ENCODE measurements at regions not wholly inside any gene's neighbourhood (a gene's known extent, or its start where the extent isn't known, plus 50 kb on each side); places are given as distances from the start of the nearest gene placed in this dataset.

- DNase-seq, result no peak
These were observed 440.0 kb downstream of the SLC16A7 start for GRCh38 chr12:60035835-60036234.

GRCh38 chr12:60042835-60043234 lies 447.0 kb downstream of the SLC16A7 start:
- ATAC-seq (no peak), DNase-seq (no peak)
- no peaks in the 10 kb centered on the region for H3K9me3 Mint-ChIP-seq
- no peaks in the 10 kb centered on the region for H3K4me1 Mint-ChIP-seq (ENCODE audit: low read depth)
- H3K4me3 Mint-ChIP-seq, result no peak overlapping the region
- H3K36me3 Mint-ChIP-seq (ENCODE audit: insufficient read depth), result no peaks in the 10 kb centered on the region
- no peaks in the 10 kb centered on the region for H3K27me3 Mint-ChIP-seq (ENCODE audit: low read depth)

More at GRCh38 chr12:60035835-60036234, 440.0 kb downstream of the SLC16A7 start:
- no peak for ATAC-seq
- no peaks in the 10 kb centered on the region for H3K36me3 Mint-ChIP-seq (ENCODE audit: insufficient read depth)
- no peaks in the 10 kb centered on the region for H3K27me3 Mint-ChIP-seq (ENCODE audit: low read depth)
- H3K4me3 Mint-ChIP-seq, result no peak overlapping the region
- H3K4me1 Mint-ChIP-seq (ENCODE audit: low read depth), result no peaks in the 10 kb centered on the region
- H3K9me3 Mint-ChIP-seq, result peaks cover 7% of the 10 kb centered on the region

GRCh38 chr12:60043236-60043635 lies 447.4 kb downstream of the SLC16A7 start:
- no peak for DNase-seq
- no peaks in the 10 kb centered on the region for H3K27me3 Mint-ChIP-seq (ENCODE audit: low read depth)
- H3K4me3 Mint-ChIP-seq, result no peak overlapping the region
- no peak for ATAC-seq
- H3K9me3 Mint-ChIP-seq, result no peaks in the 10 kb centered on the region
- H3K36me3 Mint-ChIP-seq (ENCODE audit: insufficient read depth), result no peaks in the 10 kb centered on the region
- H3K4me1 Mint-ChIP-seq (ENCODE audit: low read depth), result no peaks in the 10 kb centered on the region

GRCh38 chr12:60052483-60052882 lies 456.7 kb downstream of the SLC16A7 start:
- Mint-ChIP-seq H3K9me3 (peaks cover 6% of the 10 kb centered on the region), H3K4me3 (no peak overlapping the region), H3K4me1 (ENCODE audit: low read depth) (no peaks in the 10 kb centered on the region), H3K27me3 (ENCODE audit: low read depth) (no peaks in the 10 kb centered on the region), H3K36me3 (ENCODE audit: insufficient read depth) (no peaks in the 10 kb centered on the region)
- ATAC-seq, result no peak
- DNase-seq, result no peak

- peaks cover 3% of the 10 kb centered on the region for H3K9me3 Mint-ChIP-seq
- H3K4me3 Mint-ChIP-seq, result no peak overlapping the region
- no peak for DNase-seq
These were observed 463.4 kb downstream of the SLC16A7 start for GRCh38 chr12:60059180-60059579.

GRCh38 chr12:60066655-60067054 lies 470.8 kb downstream of the SLC16A7 start:
- Mint-ChIP-seq H3K36me3 (ENCODE audit: insufficient read depth) (no peaks in the 10 kb centered on the region), H3K9me3 (peaks cover 3% of the 10 kb centered on the region), H3K4me3 (no peak overlapping the region), H3K27me3 (ENCODE audit: low read depth) (no peaks in the 10 kb centered on the region), H3K4me1 (ENCODE audit: low read depth) (no peaks in the 10 kb centered on the region)
- DNase-seq, result no peak
- ATAC-seq, result no peak

More at GRCh38 chr12:60059180-60059579, 463.4 kb downstream of the SLC16A7 start:
- Mint-ChIP-seq H3K27me3 (ENCODE audit: low read depth) (no peaks in the 10 kb centered on the region), H3K36me3 (ENCODE audit: insufficient read depth) (no peaks in the 10 kb centered on the region), H3K4me1 (ENCODE audit: low read depth) (no peaks in the 10 kb centered on the region)
- ATAC-seq, result no peak

DNA sequence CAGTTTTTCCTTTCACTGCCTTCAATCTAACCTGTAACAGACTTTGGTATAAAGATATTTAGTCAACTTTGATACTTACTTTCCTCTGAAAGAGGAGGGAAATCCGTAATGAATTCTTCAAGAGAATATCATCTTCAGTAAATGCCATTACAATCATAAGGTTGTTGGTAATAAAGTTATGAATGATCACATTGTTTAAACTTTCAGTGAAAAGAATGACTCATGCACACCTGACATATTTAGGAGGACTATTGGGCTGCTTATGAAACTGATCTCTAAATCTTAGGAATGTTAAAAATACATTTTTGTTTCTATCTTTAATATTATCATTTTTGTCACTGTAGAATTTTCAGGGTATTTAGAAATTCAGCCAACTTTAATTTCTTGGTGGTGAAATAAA lies 474.7 kb downstream of the SLC16A7 start:
- Mint-ChIP-seq H3K4me3 (no peak overlapping the region), H3K4me1 (ENCODE audit: low read depth) (no peaks in the 10 kb centered on the region), H3K36me3 (ENCODE audit: insufficient read depth) (no peaks in the 10 kb centered on the region), H3K9me3 (peaks cover 8% of the 10 kb centered on the region), H3K27me3 (ENCODE audit: low read depth) (no peaks in the 10 kb centered on the region)
- DNase-seq, result no peak
- no peak for ATAC-seq

DNA sequence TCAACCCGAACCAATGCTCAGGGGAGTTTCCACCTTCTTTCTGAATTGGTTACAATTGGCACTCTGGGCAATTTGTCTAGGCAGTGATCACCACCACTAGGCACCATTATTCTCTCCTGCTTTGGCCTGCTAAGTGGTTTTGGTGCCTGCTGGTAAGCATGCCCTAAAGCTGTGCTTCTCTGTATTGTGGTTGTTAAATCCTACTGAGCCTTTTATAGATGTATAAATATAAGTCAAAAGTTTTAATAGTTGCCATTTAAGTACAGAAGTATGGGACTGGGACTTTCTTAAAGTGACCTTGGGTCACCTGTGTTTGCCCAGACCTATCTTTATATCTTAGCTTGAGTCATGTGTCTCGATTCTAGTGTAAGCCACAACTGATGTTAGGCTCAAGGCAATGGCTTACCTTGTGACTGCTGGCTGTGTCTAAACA lies 475.9 kb downstream of the SLC16A7 start:
- Mint-ChIP-seq H3K4me3 (no peak overlapping the region), H3K4me1 (ENCODE audit: low read depth) (no peaks in the 10 kb centered on the region), H3K9me3 (peaks cover 4% of the 10 kb centered on the region), H3K36me3 (ENCODE audit: insufficient read depth) (no peaks in the 10 kb centered on the region), H3K27me3 (ENCODE audit: low read depth) (no peaks in the 10 kb centered on the region)
- DNase-seq (no peak), ATAC-seq (no peak)

DNA sequence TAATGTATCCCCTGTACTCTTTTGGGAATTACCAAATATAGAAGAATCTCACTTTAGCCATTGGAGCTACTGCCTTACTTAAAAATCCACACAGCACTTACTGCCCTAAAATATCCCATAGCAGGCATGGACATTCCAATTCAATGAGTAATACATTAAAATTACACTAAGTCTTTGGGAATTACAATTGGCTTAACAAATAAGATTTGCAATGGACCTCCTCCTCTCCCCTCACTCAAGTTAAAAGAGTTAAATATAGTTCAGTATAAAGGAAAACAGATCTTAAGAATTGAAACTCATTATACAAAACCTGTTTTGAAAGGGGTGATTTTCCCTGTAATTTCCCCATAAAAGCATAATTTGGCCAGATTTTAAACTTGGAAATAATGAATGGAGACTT lies 477.1 kb downstream of the SLC16A7 start:
- no peaks in the 10 kb centered on the region for H3K27me3 Mint-ChIP-seq (ENCODE audit: low read depth)
- ATAC-seq (no peak), DNase-seq (no peak)
- no peaks in the 10 kb centered on the region for H3K4me1 Mint-ChIP-seq (ENCODE audit: low read depth)
- peaks cover 7% of the 10 kb centered on the region for H3K9me3 Mint-ChIP-seq
- no peaks in the 10 kb centered on the region for H3K36me3 Mint-ChIP-seq (ENCODE audit: insufficient read depth)
- no peak overlapping the region for H3K4me3 Mint-ChIP-seq

DNA sequence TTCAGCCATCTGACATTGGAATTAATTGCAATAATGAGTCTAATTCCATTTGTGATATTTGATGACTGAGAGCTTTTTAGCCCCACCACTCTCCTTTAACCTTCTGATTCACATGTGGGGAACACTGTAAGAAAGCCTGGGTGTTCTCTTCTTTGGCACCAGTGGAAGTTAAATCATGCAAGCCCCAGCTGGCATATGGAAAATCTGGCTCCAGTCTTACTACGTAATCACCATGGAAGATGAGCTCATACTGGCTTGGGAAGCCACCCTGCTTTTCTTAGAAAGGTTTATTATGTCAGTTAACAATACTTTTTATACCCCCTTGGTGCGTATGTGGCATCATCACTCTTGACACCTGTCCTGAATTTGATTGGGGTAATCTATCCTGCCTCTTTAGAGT lies 479.3 kb downstream of the SLC16A7 start:
- no peak overlapping the region for H3K4me3 Mint-ChIP-seq
- ATAC-seq, result no peak
- no peaks in the 10 kb centered on the region for H3K27me3 Mint-ChIP-seq (ENCODE audit: low read depth)
- no peaks in the 10 kb centered on the region for H3K4me1 Mint-ChIP-seq (ENCODE audit: low read depth)
- H3K36me3 Mint-ChIP-seq (ENCODE audit: insufficient read depth), result no peaks in the 10 kb centered on the region
- peaks cover 10% of the 10 kb centered on the region for H3K9me3 Mint-ChIP-seq
- DNase-seq, result no peak

GRCh38 chr12:60078026-60078425 lies 482.2 kb downstream of the SLC16A7 start:
- H3K9me3 Mint-ChIP-seq, result peaks cover 18% of the 10 kb centered on the region
- H3K36me3 Mint-ChIP-seq (ENCODE audit: insufficient read depth), result no peaks in the 10 kb centered on the region
- no peaks in the 10 kb centered on the region for H3K4me1 Mint-ChIP-seq (ENCODE audit: low read depth)
- no peak for ATAC-seq
- H3K4me3 Mint-ChIP-seq, result no peak overlapping the region
- no peaks in the 10 kb centered on the region for H3K27me3 Mint-ChIP-seq (ENCODE audit: low read depth)
- DNase-seq, result no peak

GRCh38 chr12:60093428-60093827 lies 497.6 kb downstream of the SLC16A7 start:
- no peak for ATAC-seq
- H3K4me1 Mint-ChIP-seq (ENCODE audit: low read depth), result no peaks in the 10 kb centered on the region
- H3K36me3 Mint-ChIP-seq (ENCODE audit: insufficient read depth), result no peaks in the 10 kb centered on the region
- no peak overlapping the region for H3K4me3 Mint-ChIP-seq
- DNase-seq, result no peak
- H3K27me3 Mint-ChIP-seq (ENCODE audit: low read depth), result no peaks in the 10 kb centered on the region
- H3K9me3 Mint-ChIP-seq, result peaks cover 3% of the 10 kb centered on the region

GRCh38 chr12:60094436-60094835 lies 498.6 kb downstream of the SLC16A7 start:
- H3K4me3 Mint-ChIP-seq, result no peak overlapping the region
- H3K27me3 Mint-ChIP-seq (ENCODE audit: low read depth), result no peaks in the 10 kb centered on the region
- ATAC-seq (no peak), DNase-seq (no peak)
- H3K4me1 Mint-ChIP-seq (ENCODE audit: low read depth), result no peaks in the 10 kb centered on the region
- H3K9me3 Mint-ChIP-seq, result peaks cover 3% of the 10 kb centered on the region
- no peaks in the 10 kb centered on the region for H3K36me3 Mint-ChIP-seq (ENCODE audit: insufficient read depth)

GRCh38 chr12:60096727-60097126 lies 500.9 kb downstream of the SLC16A7 start:
- ATAC-seq (no peak), DNase-seq (no peak)
- H3K9me3 Mint-ChIP-seq, result peaks cover 9% of the 10 kb centered on the region
- H3K4me1 Mint-ChIP-seq (ENCODE audit: low read depth), result no peaks in the 10 kb centered on the region
- H3K4me3 Mint-ChIP-seq, result no peak overlapping the region
- H3K36me3 Mint-ChIP-seq (ENCODE audit: insufficient read depth), result no peaks in the 10 kb centered on the region
- no peaks in the 10 kb centered on the region for H3K27me3 Mint-ChIP-seq (ENCODE audit: low read depth)

DNA sequence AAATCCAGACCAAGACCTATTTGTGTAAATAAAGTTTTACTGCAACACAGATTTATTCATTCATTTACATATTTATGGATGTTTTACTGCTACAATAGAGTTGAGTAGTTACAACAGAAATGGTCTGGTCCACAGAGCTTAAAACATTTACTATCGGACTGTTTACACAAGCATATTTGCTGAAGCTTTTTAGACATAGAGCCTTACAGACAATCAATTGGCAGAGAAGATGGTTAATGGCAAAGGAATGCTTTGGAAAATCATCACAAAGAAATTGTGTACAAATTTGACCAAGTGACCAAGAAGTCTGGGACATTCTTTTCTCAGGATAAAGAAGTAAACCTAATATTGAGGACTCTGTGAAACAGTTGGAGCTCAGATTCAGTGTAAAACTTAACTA lies 504.3 kb downstream of the SLC16A7 start:
- Mint-ChIP-seq H3K36me3 (ENCODE audit: insufficient read depth) (no peaks in the 10 kb centered on the region), H3K4me1 (ENCODE audit: low read depth) (no peaks in the 10 kb centered on the region), H3K9me3 (peaks cover 6% of the 10 kb centered on the region), H3K27me3 (ENCODE audit: low read depth) (no peaks in the 10 kb centered on the region), H3K4me3 (no peak overlapping the region)
- DNase-seq, result no peak
- ATAC-seq, result no peak

GRCh38 chr12:60100852-60101251 lies 505.0 kb downstream of the SLC16A7 start:
- no peaks in the 10 kb centered on the region for H3K36me3 Mint-ChIP-seq (ENCODE audit: insufficient read depth)
- DNase-seq (no peak), ATAC-seq (no peak)
- peaks cover 6% of the 10 kb centered on the region for H3K9me3 Mint-ChIP-seq
- H3K4me1 Mint-ChIP-seq (ENCODE audit: low read depth), result no peaks in the 10 kb centered on the region
- no peaks in the 10 kb centered on the region for H3K27me3 Mint-ChIP-seq (ENCODE audit: low read depth)
- no peak overlapping the region for H3K4me3 Mint-ChIP-seq

All from activated T-cell treated with anti-CD3 and anti-CD28 coated beads, Interleukin-2, amount 50 U/mL, for 4 hours (primary cell).